ENCODE measurements at regions not wholly inside any gene's neighbourhood (a gene's known extent, or its start where the extent isn't known, plus 50 kb on each side); places are given as distances from the start of the nearest gene placed in this dataset.

GRCh38 chr4:22030307-22030706 is 81.7 kb upstream of the KCNIP4 start:
- Histone ChIP-seq H3K27ac (no peak overlapping the region), H3K4me1 (no peaks in the 10 kb centered on the region), H3K4me3 (no peak overlapping the region), H3K27me3 (ENCODE audit: insufficient read depth in 3 of 3, low read length in 2 of 3) (no peaks in the 10 kb centered on the region), H3K9me3 (no peaks in the 10 kb centered on the region), H3K36me3 (ENCODE audit: insufficient read depth in 1 of 2, low read depth in 1 of 2) (no peaks in the 10 kb centered on the region)
- TF ChIP-seq, protein P1, sequence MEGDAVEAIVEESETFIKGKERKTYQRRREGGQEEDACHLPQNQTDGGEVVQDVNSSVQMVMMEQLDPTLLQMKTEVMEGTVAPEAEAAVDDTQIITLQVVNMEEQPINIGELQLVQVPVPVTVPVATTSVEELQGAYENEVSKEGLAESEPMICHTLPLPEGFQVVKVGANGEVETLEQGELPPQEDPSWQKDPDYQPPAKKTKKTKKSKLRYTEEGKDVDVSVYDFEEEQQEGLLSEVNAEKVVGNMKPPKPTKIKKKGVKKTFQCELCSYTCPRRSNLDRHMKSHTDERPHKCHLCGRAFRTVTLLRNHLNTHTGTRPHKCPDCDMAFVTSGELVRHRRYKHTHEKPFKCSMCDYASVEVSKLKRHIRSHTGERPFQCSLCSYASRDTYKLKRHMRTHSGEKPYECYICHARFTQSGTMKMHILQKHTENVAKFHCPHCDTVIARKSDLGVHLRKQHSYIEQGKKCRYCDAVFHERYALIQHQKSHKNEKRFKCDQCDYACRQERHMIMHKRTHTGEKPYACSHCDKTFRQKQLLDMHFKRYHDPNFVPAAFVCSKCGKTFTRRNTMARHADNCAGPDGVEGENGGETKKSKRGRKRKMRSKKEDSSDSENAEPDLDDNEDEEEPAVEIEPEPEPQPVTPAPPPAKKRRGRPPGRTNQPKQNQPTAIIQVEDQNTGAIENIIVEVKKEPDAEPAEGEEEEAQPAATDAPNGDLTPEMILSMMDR (IDR thresholded peaks at IDR 0.05) = no peak
- DNase-seq (no peak), ATAC-seq (no peak)
- intact Hi-C loops (cut with DNase I) = no loop called here
- 66 to 78% (median 70%) methylated on average over 5 of the region's 5 CpGs for WGBS, 3 donors

DNA sequence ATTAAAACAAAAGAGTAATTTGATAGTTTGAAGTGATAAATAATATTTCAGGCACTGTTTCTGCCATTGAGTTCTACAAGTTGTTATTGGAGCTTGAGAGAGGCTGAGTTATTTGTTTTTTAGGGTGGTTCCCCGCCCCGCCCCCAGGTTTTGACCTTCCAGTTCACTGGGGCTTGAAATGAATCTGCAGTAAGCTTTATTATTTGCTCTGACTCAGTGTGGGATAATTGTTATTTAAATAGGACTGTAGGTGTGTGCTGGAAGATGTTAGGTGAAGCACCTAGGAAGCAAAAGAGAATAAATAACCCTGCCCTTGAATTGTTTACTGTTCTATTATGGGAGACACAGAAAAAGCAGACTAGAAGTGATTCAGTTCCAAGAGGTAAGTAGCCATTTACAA is 81.2 kb upstream of the KCNIP4 start:
- 85 to 88% (median 86%) methylated on average over 2 of the region's 2 CpGs for WGBS, 3 donors
- TF ChIP-seq, protein P1 (IDR thresholded peaks at IDR 0.05) = no peak
- intact Hi-C loops (cut with DNase I) = no loop called here
- H3K4me3 ChIP-seq = no peak overlapping the region
- no peaks in the 10 kb centered on the region for H3K4me1 ChIP-seq
- no peaks in the 10 kb centered on the region for H3K27me3 ChIP-seq (ENCODE audit: insufficient read depth in 3 of 3, low read length in 2 of 3)
- DNase-seq (no peak), ATAC-seq (no peak)
- H3K36me3 ChIP-seq (ENCODE audit: insufficient read depth in 1 of 2, low read depth in 1 of 2) = no peaks in the 10 kb centered on the region
- no peak overlapping the region for H3K27ac ChIP-seq
- no peaks in the 10 kb centered on the region for H3K9me3 ChIP-seq

DNA sequence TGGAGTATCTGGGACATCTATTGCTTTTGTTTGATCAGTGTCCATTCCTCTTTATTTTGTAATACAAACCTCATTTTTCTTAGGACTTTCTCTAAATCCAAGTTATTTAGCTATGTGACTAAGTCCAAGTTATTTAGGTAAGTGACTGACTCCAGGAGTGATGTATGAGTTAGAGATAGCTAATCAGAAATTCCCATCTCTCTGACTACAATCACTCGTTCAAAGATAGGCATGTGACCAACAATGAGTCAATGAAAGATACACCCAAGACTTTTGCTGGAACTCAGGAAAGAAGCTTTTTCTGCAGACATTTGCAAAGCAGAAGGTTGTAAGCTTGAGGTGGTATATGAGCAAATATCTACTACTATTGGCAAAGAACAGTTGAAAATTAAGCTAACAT is 72.5 kb upstream of the KCNIP4 start:
- intact Hi-C loops (cut with DNase I) = no loop called here
- H3K9me3 ChIP-seq = no peaks in the 10 kb centered on the region
- DNase-seq (no peak), ATAC-seq (no peak)
- H3K27ac ChIP-seq = no peak overlapping the region
- WGBS, 3 donors = 68 to 78% (median 73%) methylated on average over 1 of the region's 1 CpG
- H3K4me3 ChIP-seq = no peak overlapping the region
- TF ChIP-seq, protein P1 (IDR thresholded peaks at IDR 0.05) = no peak
- H3K27me3 ChIP-seq (ENCODE audit: insufficient read depth in 3 of 3, low read length in 2 of 3) = no peaks in the 10 kb centered on the region
- no peaks in the 10 kb centered on the region for H3K4me1 ChIP-seq
- no peaks in the 10 kb centered on the region for H3K36me3 ChIP-seq (ENCODE audit: insufficient read depth in 1 of 2, low read depth in 1 of 2)

GRCh38 chr4:22020129-22020528 is 71.6 kb upstream of the KCNIP4 start:
- Histone ChIP-seq H3K4me1 (no peaks in the 10 kb centered on the region), H3K27ac (no peak overlapping the region), H3K36me3 (ENCODE audit: insufficient read depth in 1 of 2, low read depth in 1 of 2) (no peaks in the 10 kb centered on the region), H3K27me3 (ENCODE audit: insufficient read depth in 3 of 3, low read length in 2 of 3) (no peaks in the 10 kb centered on the region), H3K4me3 (no peak overlapping the region), H3K9me3 (no peaks in the 10 kb centered on the region)
- TF ChIP-seq, protein P1 (IDR thresholded peaks at IDR 0.05) = no peak
- ATAC-seq = no peak
- intact Hi-C loops (cut with DNase I) = no loop called here
- no peak for DNase-seq

DNA sequence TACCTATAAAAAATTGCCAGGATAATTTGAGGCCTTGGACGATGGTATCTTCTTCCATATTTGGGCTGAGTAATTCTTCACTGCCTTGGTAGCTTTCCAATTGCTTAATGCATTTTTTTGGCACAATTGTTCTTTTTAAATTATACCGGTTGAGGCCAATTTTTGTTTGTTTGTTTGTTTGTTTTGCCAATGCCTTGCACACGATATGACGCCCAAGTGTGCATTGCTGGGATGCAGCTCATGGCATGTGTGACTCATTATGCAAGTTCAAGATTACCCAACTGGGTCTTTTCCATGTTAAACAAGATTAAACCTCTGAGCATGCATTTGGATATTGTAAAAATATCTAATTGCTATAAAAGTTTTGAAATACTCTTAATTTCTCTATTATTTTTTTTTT is 71.1 kb upstream of the KCNIP4 start:
- TF ChIP-seq, protein P1 (IDR thresholded peaks at IDR 0.05) = no peak
- intact Hi-C loops (cut with DNase I) = no loop called here
- no peak for ATAC-seq
- WGBS, 3 donors = 67 to 73% (median 73%) methylated on average over 4 of the region's 4 CpGs
- DNase-seq = no peak
- H3K36me3 ChIP-seq (ENCODE audit: insufficient read depth in 1 of 2, low read depth in 1 of 2) = no peaks in the 10 kb centered on the region
- H3K9me3 ChIP-seq = no peaks in the 10 kb centered on the region
- no peak overlapping the region for H3K27ac ChIP-seq
- H3K4me3 ChIP-seq = no peak overlapping the region
- no peaks in the 10 kb centered on the region for H3K4me1 ChIP-seq
- H3K27me3 ChIP-seq (ENCODE audit: insufficient read depth in 3 of 3, low read length in 2 of 3) = no peaks in the 10 kb centered on the region
